Suppressor macrophage treated with lipopolysaccharide for 1 hour (primary cell): ENCODE measurements at regions not wholly inside any gene's neighbourhood (a gene's known extent, or its start where the extent isn't known, plus 50 kb on each side); places are given as distances from the start of the nearest gene placed in this dataset.
"Not testable (repeated sequence)": the region's sequence is repeated elsewhere in the genome, so short reads cannot be mapped to it uniquely, and the experiment has no call there.

ENCODE experiments used
- DNase-seq, 3 donors: peaks; one replicate each; pipeline ENCODE4 v3.0.0-alpha.2; 2020 to 2022

GRCh38 chr10:23657677-23658076 is 218.8 kb downstream of the OTUD1 start:
- DNase-seq = no peak

GRCh38 chr10:23671866-23672265 is 233.0 kb downstream of the OTUD1 start:
- not testable (repeated sequence) for DNase-seq

- no peak for DNase-seq
Observed at GRCh38 chr10:23675585-23675984, 236.7 kb downstream of the OTUD1 start.

- no peak for DNase-seq
Observed at GRCh38 chr10:23676296-23676695, 237.4 kb downstream of the OTUD1 start.

- peak in 1 of 3 donors; percentile 16 for DNase-seq
Observed at GRCh38 chr10:23686722-23687121, 247.8 kb downstream of the OTUD1 start.

DNA sequence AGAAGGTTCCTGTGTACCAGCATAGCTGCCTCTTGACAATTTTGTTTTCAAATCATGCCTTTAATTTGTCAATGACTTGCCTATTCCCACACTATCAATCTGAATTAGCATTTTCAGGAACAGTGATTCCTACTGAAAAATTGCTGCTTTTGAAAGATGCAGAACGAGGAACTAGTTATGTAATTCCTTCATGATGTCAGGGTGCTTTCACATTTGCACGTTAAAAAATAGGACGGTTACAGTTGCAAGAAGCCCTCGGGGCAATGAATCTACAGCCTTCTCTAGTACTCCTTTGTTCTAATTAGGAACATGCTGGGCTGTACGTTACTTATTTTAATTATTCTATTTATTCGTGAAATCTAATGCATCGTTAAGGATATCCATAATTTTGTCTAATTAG is 253.9 kb downstream of the OTUD1 start:
- DNase-seq = peak; percentile 42 to 68 (median 46)

DNA sequence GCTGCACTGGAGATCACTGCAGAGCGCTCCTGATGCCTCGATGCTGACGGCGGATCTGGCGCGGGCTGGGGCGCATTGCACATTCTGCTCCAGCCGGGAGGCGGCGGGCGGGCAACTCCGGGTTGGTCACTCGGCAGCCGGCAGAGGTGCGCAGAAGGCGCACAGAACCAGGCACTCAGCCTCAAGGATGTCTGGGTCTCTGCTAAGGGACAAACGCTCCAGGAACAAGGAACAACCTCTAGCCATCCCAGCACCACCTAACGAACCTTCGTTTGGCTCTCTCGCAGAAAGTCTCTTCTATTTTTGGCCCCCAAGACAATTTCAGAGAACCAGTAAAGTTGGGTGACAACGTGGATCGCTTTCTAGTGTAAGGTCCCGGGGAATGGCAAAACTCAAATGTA is 254.6 kb downstream of the OTUD1 start:
- peak in 2 of 3 donors; percentile 20 to 41 for DNase-seq

GRCh38 chr10:23693925-23694324 is 255.1 kb downstream of the OTUD1 start:
- DNase-seq = no peak

DNA sequence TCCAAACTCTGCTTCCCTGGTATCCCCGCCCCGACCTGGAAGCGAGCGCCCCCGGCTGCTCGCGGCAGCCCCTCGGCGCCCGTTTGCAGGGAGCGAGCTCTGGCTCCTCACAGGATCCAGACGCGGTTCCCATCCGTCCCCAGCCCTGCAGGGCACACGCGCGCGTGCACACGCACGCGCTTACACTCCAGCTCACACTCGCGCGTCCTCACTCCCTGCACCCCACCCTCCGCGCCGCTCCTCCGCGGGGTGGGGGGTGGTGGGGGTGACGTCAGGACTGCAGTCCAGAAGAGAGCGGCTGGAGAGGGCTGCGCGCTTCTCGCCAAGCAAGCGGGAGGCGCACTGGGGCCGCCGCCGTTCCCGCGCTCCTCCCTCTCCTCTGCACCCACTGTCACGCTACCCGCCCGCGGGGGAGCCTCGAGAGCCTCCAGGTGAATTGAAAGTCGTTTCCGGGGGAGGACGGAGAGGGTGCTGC is 255.6 kb downstream of the OTUD1 start:
- DNase-seq = peak in 1 of 3 donors; percentile 5

- peak in 1 of 3 donors; percentile 7 for DNase-seq
Observed at GRCh38 chr10:23694921-23695824, 256.3 kb downstream of the OTUD1 start.

DNA sequence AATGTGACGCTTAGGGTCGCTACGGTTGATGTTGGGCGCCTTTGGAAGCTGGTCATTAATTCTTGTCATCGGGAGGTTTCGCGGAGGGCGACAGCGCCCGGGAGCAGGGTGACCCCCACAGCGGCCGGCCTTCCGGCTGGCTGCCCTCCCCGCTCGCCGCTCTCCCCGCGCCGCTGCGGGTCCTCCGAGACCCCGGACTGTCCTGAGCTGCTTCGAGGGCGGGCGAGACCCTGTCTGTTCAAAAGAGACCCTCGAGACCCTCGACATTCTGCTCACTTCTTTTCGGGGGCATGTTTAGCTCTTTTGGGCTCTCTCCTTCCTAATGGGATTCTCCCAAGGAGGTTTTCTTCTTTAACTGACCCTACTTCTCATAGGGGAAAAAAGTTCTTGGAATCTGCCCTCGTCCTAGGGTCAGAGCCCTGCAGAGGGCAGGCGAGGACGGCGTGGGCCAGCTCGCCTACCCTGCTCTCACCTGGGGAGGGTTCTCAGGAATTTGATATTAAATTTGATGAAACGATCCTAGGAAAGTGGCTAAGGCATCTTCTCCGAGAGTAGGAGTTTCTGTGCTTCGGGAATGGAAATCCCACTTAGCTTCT is 257.0 kb downstream of the OTUD1 start:
- DNase-seq = no peak

GRCh38 chr10:23696476-23696875 is 257.6 kb downstream of the OTUD1 start:
- DNase-seq = no peak

- DNase-seq = peak; percentile 68 to 87 (median 86)
Observed at GRCh38 chr10:23702977-23703414, 264.1 kb downstream of the OTUD1 start.

GRCh38 chr10:23715363-23715762 is 276.5 kb downstream of the OTUD1 start:
- no peak for DNase-seq

GRCh38 chr10:23717913-23718312 is 279.0 kb downstream of the OTUD1 start:
- no peak for DNase-seq

- no peak for DNase-seq
Observed at GRCh38 chr10:23718946-23719345, 280.1 kb downstream of the OTUD1 start.

DNA sequence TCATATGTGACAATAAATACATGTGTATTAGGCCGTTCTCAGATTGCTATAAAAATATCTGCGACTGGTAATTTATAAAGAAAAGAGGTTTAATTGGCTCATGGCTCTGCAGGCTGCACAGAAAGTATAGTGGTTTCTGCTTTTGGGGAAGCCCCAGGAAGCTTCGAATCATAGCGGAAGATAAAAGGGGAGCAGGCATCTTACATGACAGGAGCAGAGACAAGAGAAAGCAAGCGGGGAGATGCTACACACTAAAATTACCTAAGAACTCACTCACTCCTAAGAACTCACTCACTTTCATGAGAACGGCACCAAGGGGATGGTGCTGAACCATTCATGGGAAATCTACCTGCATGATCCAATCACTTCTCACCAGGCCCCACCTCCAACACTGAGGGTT is 284.9 kb downstream of the OTUD1 start:
- DNase-seq = no peak

DNA sequence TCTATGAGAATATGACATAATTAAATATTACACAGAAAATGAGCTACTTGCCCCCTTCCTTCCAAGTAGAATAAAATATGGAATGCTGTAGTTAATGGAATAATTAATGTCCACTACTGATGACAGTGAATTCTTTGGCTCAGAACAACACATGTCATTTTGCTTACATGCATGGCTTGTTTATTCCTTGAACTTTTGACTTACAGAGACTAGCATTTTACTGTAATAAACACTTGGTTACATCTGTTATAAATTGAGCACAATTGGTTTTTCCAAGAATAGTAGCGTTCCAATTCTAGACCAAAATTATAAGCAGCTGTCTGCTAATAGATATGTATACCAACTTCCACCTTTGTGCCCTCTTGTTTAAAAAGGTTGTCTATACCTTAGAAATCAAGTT is 286.7 kb downstream of the OTUD1 start:
- DNase-seq = no peak

DNA sequence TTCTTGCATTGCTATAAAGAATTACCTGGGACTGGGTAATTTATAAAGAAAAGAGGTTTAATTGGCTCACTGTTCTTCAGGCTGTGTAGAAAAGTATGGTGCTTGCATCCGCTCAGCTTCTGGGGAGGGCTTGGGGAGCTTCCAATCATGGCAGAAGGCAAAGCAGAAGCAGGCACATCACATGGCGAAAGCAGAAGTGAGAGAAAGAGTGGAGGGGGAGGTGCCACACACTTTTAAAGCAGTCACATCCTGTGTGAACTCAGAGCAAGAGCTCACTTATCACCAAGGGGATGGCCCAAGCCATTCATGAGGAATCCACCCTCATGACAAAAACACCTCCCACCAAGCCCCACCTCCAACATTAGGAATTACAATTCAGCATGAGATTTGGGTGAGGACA is 303.5 kb downstream of the OTUD1 start:
- peak; percentile 38 to 47 (median 39) for DNase-seq

DNA sequence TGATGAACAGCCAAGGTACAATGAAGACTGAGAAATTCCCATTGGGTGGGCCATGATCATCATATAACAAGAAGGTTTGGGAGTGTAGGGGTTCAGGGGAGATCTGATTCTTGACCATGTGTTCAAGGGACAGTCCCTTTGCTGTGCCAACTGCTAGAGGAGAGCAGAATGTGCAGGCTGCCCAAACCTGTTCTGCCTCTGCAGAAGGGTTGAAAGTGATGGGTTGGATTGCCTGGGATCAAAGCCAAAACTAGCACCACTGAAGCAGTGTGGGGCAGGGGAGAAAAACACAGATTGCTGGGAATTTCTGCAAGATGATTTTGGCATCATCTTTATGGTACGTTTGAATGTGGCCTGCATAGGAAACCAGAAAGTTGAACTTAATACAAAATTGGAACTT is 303.9 kb downstream of the OTUD1 start:
- no peak for DNase-seq

GRCh38 chr10:23754179-23754578 is 315.3 kb downstream of the OTUD1 start:
- DNase-seq = peak in 2 of 3 donors; percentile 1 to 9

DNA sequence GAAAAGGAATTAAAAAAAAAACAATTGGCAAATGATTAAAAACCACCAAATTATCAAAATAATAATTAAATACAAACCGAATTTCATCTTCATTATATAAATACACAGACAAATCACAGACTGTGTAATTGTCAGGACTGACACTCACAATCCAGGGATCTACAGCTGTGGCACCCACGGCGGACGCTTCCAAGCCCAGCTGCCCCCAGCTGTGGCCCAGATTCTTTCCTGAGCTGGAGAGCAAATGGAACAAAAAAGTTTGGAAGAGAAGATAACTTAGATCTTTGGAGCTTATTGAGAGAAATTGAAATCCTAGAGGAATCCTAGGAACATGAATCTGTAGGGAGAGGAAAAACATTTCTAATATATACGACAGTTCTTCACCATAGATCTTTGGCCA is 316.1 kb downstream of the OTUD1 start:
- no peak for DNase-seq

DNA sequence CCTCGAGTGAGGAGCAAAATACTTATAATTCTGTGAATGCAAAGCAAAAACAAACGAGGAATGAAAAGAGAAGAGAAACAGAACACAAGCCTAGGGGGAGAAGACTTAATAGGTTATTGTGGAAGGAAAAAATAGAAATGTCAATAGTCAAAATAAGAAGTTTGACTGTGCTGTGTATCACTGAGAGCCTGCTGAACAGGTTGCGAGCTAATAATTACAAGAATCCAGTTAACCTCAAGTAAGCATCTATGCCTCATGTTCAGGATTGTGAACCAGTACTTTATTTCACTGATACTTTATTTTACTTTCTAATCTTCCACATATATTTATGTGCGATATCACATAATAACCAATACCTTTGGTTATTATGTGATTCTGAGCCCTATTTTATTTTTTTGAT is 316.7 kb downstream of the OTUD1 start:
- DNase-seq = no peak

DNA sequence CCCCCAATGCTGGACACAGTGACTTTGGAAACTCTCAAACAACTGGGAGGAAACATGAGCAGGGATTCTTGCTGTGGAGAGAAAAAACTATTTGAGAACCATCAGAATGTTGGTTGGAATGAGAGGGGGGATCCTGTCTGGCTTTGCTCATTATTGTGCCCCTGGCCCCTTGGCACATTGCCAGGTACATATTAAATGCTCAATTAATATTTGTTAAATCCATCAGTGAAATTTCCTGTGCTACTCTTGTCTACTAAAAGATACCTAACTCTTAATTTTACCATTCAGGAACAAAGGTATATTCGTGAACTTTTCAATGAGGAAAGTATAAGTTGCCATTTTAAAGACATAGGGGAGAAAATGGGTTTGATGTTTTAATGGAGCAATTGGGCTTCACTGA is 329.4 kb downstream of the OTUD1 start:
- DNase-seq = no peak
